GM21447 (cell line): ENCODE measurements at regions not wholly inside any gene's neighbourhood (a gene's known extent, or its start where the extent isn't known, plus 50 kb on each side); places are given as distances from the start of the nearest gene placed in this dataset.

Experiments
- ATAC-seq: cut with Tn5 transposase; IDR thresholded peaks from one replicate; pipeline ENCODE4 v1.9.1; 2021; ENCODE audit not compliant: unreplicated experiment

GRCh38 chr13:26838821-26839220 is 78.2 kb upstream of the GPR12 start:
- no peak for ATAC-seq

DNA sequence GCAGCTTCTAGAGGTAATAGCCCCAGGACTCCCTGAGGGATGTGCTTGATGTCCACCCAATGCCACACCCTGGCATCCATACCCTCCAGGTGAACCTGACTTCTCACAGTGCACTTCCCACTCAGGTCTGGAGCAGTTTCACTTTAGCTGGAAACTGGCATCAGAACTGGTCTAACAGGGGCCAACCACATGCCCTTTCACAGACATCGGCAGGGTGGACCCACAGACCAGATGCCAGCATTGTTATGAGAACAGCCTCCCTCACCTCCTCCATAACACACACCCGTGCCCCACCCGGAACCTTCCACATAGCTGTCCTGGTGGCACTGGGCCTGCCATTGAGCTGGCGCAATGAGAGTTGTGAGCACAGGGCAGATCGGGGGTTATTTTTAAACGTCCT is 77.4 kb upstream of the GPR12 start:
- no peak for ATAC-seq

GRCh38 chr13:26837102-26837501 is 76.5 kb upstream of the GPR12 start:
- no peak for ATAC-seq

DNA sequence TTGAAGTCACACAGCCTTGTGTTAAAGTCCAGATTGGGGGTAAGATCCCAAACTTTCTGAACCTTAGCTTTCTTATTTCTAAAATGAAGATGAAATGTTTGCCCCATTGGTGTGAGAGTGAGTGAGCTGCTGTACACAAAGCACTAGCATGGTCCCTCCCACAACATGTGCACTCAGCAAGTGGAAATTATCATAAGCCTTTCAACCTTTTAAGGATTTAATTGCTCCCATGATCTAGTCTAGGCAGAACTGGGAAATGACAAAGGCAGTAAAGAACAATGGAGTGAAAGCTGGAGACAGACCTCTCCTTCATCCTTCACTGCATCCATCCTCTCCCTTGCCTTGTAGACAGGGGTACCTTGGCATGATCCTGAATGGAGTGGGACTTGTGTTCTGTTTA is 76.0 kb upstream of the GPR12 start:
- ATAC-seq = no peak

- no peak for ATAC-seq
These were observed 74.1 kb upstream of the GPR12 start for GRCh38 chr13:26834646-26835045.

DNA sequence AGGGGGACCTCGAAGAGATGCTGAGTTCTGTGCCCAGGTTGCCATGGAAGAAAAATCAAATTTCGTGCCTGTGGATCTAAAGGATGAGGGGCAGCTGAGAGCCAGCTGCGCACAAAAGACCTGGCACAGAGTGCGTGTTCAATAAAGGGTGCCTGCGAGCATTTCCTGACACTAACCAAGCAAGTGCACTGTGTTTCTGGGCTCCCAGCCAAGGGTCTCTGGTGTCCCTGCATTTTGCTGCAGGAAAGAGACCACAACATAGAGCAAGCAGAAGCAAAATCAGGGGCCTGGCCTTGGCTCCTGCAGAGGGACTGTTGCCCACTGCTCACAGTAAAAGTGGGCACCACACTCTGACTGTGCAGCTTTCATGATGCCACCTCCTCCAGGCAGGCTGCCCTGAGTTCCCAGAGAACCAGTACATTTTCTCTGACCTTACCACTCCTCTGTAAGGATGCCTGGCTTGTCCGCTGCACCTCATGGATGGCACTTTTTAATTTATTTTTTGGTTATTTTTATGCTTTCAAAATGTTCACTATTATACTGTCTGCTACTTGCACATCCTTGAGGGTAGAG is 70.8 kb upstream of the GPR12 start:
- no peak for ATAC-seq

DNA sequence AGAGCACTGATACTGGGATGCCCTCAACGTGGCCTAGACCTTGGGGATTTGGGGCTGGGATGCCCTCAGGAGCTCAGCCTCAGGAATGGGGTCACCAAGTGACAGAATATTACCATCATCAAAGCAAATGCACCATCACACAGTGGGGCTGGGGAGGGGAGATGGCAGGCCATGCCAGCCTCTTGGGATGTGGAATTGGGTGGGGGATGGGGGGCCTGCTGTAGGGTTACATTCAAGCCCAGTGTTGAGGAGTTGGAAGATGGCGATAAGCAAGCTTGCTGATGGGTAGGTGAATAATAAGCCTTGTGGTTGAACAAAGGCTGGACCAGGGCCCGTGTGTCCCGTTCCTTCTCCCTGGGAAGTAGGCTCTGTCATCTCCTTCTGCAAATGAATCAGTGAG is 69.1 kb upstream of the GPR12 start:
- no peak for ATAC-seq

DNA sequence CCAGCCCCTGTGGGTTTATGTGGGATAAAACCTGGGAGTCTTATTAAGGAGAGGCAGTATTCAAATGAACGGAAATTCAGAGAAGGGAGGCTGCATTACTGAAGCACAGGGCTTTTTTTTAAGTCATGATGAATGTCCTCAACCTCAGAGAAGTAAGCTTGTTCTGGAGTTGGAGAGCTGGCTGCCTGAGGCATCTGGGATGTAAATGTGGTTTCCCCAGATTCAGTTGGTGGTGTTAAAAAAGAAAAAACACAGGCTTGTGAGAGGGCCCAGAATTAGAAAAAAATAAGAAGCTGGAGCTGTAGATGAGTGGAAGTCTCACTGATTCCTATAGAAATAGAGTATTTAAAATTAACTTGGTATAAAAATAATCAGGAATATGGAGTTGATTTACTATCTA is 64.0 kb upstream of the GPR12 start:
- no peak for ATAC-seq

- ATAC-seq = no peak
These were observed 61.6 kb upstream of the GPR12 start for GRCh38 chr13:26822146-26822545.

GRCh38 chr13:26821672-26822071 is 61.1 kb upstream of the GPR12 start:
- no peak for ATAC-seq

GRCh38 chr13:26820871-26821270 is 60.3 kb upstream of the GPR12 start:
- no peak for ATAC-seq

DNA sequence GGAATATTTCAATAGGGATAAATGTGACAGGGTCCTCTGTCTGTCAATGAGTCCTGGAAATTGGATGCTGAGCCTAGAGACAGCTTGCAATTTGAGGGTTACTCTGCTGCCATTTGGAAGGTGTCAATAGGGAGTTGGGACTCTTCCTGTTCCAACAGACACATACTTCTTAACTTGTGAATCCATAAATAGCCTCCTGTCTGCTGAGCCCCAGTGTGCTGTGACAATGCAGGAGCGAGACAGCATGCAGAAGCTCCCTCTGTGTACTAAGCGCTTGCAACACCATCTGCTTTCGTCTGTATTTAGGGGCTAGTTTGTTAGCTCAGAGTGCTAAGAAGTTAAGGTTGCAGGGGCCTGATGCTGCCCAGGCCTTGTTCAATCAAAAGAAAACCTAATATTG is 58.5 kb upstream of the GPR12 start:
- no peak for ATAC-seq

DNA sequence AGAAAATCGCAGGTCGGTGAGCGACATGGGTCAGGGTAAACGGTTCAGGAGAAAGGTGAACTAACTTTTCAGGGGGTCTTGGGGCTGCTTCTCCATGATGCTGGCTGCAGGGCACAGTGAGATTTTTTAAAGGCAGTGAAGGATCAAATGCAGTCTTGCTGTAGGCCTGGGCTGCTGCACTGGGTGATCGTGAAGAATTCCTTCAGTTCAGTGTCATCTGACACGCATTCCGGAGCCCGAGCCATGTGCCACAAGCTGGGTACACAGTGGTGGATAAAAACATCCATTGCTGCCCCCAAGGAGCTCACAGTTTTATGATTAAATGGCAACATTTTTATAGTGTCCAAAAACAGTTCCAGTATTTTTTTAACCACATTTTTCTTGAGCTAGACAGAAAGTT is 56.3 kb upstream of the GPR12 start:
- ATAC-seq = no peak

DNA sequence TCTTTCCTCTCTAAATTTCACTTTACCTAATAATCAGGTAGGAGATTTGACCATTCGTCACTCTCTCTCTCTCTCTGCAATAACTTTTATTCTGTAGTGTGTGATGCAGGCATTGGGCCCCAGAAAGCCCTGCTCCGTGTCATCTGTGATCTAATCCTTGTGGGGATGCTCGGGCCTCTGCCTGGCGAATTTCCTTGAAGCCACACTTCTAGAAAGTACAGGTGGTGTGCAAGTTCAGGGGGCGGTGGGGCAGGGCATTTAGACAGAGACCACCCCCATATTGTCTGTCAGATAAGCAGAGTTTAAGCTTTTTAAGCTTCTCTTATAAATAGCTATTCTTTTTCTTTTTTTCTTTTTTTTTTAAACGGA is 53.4 kb upstream of the GPR12 start:
- ATAC-seq = no peak

DNA sequence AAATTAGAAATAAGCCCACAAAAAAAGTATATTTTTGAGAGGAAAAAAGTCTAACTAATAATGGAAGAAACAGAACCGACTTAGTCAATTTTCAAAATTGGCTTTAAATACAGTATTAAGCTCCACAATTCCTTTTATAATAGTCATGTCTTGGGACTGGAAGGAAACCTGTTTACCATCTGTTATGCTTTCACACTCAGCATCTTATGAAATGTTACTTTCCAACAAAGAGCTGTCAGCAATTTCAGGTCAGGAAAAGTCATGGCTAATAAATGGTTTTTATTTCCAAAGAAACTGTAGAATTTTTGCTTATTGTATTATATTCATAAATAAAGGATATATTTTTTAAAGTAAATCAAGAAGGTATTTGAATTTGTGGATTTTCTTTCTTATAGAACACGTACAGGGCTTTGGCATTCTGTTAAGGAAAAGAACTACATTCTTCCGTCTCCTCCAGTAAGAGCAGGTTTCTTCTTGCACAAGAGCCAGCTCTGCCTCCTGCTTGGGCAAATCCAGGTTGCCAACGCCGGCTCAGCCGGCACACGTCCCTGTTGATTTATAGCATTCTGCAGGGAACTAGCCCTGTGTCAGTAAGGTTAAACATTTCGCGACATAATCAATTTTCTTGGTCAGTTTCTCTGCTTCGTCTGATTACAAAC is 52.9 kb upstream of the GPR12 start:
- ATAC-seq = no peak

- no peak for ATAC-seq
These were observed 51.0 kb upstream of the GPR12 start for GRCh38 chr13:26811581-26811980.
